ENCODE measurements at regions not wholly inside any gene's neighbourhood (a gene's known extent, or its start where the extent isn't known, plus 50 kb on each side); places are given as distances from the start of the nearest gene placed in this dataset.

DNA sequence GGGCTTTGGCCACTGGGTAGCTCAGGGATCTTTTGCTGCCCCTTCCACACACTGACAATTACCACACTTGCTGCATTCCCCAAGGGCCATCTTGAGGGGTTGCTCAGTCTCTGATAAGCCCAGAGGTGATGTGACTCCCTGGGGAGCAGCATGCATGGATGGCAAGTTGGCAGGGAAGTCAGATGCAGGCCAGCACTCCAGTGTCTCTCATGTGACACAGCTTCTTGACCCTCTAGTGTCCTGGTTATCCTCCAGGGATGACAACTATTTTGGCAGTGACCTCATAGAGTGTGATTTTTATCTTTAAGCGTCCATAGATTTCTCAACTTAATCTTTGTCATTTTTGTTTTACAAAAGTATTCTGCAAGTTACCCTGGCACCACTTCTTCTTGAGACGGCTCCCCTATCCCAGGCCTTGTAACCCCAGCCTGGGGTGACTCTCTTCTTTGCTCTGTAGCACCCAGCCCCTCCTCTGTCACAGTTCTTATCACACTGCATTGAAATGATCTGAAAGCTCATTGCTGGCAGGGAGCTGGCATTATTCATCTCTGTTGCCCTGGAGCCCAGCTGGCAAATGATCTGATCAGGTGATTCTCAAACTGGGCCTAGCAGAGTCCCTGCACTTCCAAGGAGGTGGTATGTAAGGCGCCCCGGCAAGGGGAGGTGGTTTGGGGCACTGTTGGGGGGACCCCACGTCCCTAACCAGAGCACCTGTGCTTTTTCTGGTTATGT lies 72.6 kb downstream of the TENT5C start:
- no peaks in the 10 kb centered on the region for H3K9me3 ChIP-seq (ENCODE audit: control insufficient read depth in 1 of 2, low read length in 2 of 2)
- no peak overlapping the region for H3K9ac ChIP-seq (ENCODE audit: low read depth in 1 of 2, low read length in 2 of 2)
- no peaks in the 10 kb centered on the region for H3K27me3 ChIP-seq (ENCODE audit: control insufficient read depth in 1 of 2, insufficient read depth in 2 of 2, low read length in 2 of 2)
- peaks cover 5 to 14% of the 10 kb centered on the region in 2 donors for H3K4me1 ChIP-seq (ENCODE audit: control insufficient read depth in 1 of 2, insufficient read depth in 2 of 2, low read length in 2 of 2)
- no peak overlapping the region for H3K4me3 ChIP-seq (ENCODE audit: low read depth in 1 of 2, low read length in 2 of 2)
- H3K27ac ChIP-seq (ENCODE audit: low read depth, low read length) = no peak overlapping the region
- H3K36me3 ChIP-seq (ENCODE audit: control insufficient read depth in 1 of 2, insufficient read depth in 2 of 2, low read length in 2 of 2) = no peaks in the 10 kb centered on the region

DNA sequence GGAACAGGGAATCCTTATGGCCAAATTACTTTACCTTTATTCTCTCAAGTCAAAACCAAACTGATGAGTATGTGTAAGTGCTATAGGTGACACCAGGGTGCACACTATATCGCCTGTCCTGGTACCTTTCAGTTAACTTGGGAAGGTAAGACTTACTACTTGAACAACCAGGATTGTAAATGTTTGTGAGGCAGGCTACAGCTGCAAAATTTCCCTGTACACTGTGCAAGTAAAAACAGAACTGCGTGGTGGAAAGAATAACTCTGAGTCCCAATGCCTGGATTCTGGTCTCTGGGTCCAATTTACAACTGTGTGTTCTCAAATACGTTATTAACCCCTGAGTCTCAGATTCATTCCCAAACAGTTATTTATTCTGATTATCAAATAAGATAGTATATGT lies 73.5 kb downstream of the TENT5C start:
- no peak overlapping the region for H3K9ac ChIP-seq (ENCODE audit: low read depth in 1 of 2, low read length in 2 of 2)
- H3K27me3 ChIP-seq (ENCODE audit: control insufficient read depth in 1 of 2, insufficient read depth in 2 of 2, low read length in 2 of 2) = no peaks in the 10 kb centered on the region
- no peak overlapping the region for H3K4me3 ChIP-seq (ENCODE audit: low read depth in 1 of 2, low read length in 2 of 2)
- no peaks in the 10 kb centered on the region for H3K9me3 ChIP-seq (ENCODE audit: control insufficient read depth in 1 of 2, low read length in 2 of 2)
- H3K36me3 ChIP-seq (ENCODE audit: control insufficient read depth in 1 of 2, insufficient read depth in 2 of 2, low read length in 2 of 2) = no peaks in the 10 kb centered on the region
- no peak overlapping the region for H3K27ac ChIP-seq (ENCODE audit: low read depth, low read length)
- H3K4me1 ChIP-seq (ENCODE audit: control insufficient read depth in 1 of 2, insufficient read depth in 2 of 2, low read length in 2 of 2) = peaks cover 5 to 14% of the 10 kb centered on the region in 2 donors

DNA sequence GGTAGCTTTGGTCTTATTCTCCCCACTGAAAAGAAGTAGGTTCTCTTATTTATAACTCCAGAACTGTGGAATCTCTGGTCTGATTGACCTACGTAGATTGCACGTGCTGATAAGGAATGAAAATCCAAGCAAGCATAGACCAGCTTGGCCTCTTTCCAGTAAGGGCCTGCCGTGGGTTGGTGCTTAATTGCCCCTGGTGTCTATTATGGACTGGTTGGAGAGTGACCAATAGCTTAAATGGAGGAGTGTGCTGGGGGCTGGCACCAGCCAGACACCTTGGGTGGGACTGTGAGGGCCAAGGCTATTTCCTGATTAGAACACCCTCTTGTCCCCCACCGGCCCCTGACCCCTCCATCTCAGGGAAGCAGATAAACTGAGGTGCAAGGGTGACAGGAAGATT lies 74.0 kb downstream of the TENT5C start:
- no peak overlapping the region for H3K4me3 ChIP-seq (ENCODE audit: low read depth in 1 of 2, low read length in 2 of 2)
- H3K36me3 ChIP-seq (ENCODE audit: control insufficient read depth in 1 of 2, insufficient read depth in 2 of 2, low read length in 2 of 2) = no peaks in the 10 kb centered on the region
- peaks cover 5 to 12% of the 10 kb centered on the region in 2 donors for H3K4me1 ChIP-seq (ENCODE audit: control insufficient read depth in 1 of 2, insufficient read depth in 2 of 2, low read length in 2 of 2)
- no peak overlapping the region for H3K9ac ChIP-seq (ENCODE audit: low read depth in 1 of 2, low read length in 2 of 2)
- no peak overlapping the region for H3K27ac ChIP-seq (ENCODE audit: low read depth, low read length)
- H3K27me3 ChIP-seq (ENCODE audit: control insufficient read depth in 1 of 2, insufficient read depth in 2 of 2, low read length in 2 of 2) = no peaks in the 10 kb centered on the region
- H3K9me3 ChIP-seq (ENCODE audit: control insufficient read depth in 1 of 2, low read length in 2 of 2) = no peaks in the 10 kb centered on the region

DNA sequence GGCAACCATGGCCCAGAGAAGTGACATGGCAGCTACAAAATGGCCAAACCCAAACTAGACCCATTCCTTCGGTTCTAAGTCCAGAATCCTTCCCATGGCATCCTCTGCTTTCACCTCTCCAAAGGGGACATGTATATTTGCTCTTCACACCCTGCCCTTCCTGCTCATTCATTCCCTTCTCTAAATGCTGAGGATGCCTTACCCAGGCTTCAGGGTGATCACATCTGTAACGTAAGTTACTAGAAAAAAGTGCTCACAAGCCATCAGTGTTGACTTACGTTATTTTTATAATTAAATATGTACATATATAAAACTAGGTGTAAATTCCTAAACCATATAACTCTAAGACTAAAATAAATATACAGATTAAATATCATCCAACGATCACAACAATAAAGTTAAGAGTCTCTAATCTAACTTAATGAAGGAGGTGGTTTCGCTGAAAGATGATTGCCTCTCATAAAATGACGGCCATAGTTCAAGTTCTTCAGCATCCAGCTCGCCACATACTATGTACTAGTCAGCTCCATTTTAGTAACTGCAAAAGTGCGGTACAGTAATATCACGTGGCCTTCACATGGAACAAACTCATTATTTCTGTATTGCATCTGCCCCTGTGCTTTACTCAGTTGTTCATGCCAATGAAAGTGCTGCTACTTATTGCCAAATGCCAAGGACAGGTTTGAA lies 74.6 kb downstream of the TENT5C start:
- Histone ChIP-seq H3K4me3 (ENCODE audit: low read depth in 1 of 2, low read length in 2 of 2) (no peak overlapping the region), H3K27ac (ENCODE audit: low read depth, low read length) (no peak overlapping the region), H3K27me3 (ENCODE audit: control insufficient read depth in 1 of 2, insufficient read depth in 2 of 2, low read length in 2 of 2) (no peaks in the 10 kb centered on the region), H3K9me3 (ENCODE audit: control insufficient read depth in 1 of 2, low read length in 2 of 2) (no peaks in the 10 kb centered on the region), H3K4me1 (ENCODE audit: control insufficient read depth in 1 of 2, insufficient read depth in 2 of 2, low read length in 2 of 2) (peaks cover 3 to 9% of the 10 kb centered on the region in 2 donors), H3K36me3 (ENCODE audit: control insufficient read depth in 1 of 2, insufficient read depth in 2 of 2, low read length in 2 of 2) (no peaks in the 10 kb centered on the region), H3K9ac (ENCODE audit: low read depth in 1 of 2, low read length in 2 of 2) (no peak overlapping the region)

DNA sequence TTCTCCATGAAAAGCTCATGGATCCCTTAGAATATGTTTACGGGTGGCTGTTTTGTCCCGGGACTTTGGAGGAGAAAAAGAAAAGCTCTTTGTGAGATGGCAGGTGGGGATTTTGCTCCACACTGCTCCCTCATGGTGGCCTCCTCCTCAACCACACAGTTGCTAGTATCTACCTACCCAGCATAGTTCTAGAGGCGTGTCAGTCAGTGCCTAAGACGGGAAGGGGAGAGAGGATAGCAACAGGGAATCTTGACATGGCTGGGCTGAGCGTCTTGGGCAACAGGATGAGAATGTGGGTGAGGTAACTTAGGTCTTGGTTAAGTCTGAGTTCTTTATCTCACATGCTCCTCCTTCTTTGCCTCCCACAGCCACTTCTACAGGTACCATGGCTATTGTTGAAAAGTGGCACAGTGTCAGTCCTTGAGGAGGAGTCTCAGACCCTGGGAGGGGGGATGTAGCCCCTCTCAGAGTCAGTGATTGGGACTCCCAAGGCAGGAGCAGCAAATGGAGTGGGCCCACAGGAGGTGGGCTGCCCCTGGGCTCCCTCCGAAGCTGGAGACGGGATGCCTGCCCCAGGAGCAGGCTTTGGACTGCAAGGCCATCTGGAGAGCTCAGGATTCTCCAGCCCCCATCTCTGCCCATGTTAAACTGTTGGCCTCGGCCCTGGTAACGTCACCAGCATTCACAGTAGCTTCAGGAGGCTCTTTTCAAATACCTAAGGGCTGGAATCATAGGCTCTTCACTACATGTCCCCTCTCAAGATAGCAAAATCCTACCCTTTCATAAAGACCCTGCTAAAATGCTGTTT lies 75.4 kb downstream of the TENT5C start:
- Histone ChIP-seq H3K27me3 (ENCODE audit: control insufficient read depth in 1 of 2, insufficient read depth in 2 of 2, low read length in 2 of 2) (no peaks in the 10 kb centered on the region), H3K36me3 (ENCODE audit: control insufficient read depth in 1 of 2, insufficient read depth in 2 of 2, low read length in 2 of 2) (no peaks in the 10 kb centered on the region), H3K4me1 (ENCODE audit: control insufficient read depth in 1 of 2, insufficient read depth in 2 of 2, low read length in 2 of 2) (peaks cover 3 to 8% of the 10 kb centered on the region in 2 donors), H3K9me3 (ENCODE audit: control insufficient read depth in 1 of 2, low read length in 2 of 2) (no peaks in the 10 kb centered on the region), H3K9ac (ENCODE audit: low read depth in 1 of 2, low read length in 2 of 2) (no peak overlapping the region), H3K4me3 (ENCODE audit: low read depth in 1 of 2, low read length in 2 of 2) (no peak overlapping the region), H3K27ac (ENCODE audit: low read depth, low read length) (no peak overlapping the region)

DNA sequence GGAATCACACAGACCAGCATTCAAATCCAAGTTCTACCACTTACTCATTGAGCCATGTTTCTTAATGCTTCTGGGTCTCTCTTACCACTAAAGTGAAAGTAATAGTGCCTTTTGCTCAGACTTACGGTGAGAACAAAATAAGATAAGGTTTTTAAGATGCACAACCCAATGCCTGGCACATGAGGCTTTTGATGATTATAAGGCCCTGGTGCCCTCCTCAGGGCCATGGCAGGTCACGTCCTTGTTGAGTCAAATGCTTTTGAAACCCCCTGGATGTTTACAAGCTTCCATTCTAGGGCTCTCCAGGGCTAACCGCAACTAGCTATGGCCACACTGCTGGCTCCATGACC lies 76.0 kb downstream of the TENT5C start:
- Histone ChIP-seq H3K27ac (ENCODE audit: low read depth, low read length) (no peak overlapping the region), H3K36me3 (ENCODE audit: control insufficient read depth in 1 of 2, insufficient read depth in 2 of 2, low read length in 2 of 2) (no peaks in the 10 kb centered on the region), H3K27me3 (ENCODE audit: control insufficient read depth in 1 of 2, insufficient read depth in 2 of 2, low read length in 2 of 2) (no peaks in the 10 kb centered on the region), H3K9ac (ENCODE audit: low read depth in 1 of 2, low read length in 2 of 2) (no peak overlapping the region), H3K4me3 (ENCODE audit: low read depth in 1 of 2, low read length in 2 of 2) (no peak overlapping the region), H3K9me3 (ENCODE audit: control insufficient read depth in 1 of 2, low read length in 2 of 2) (no peaks in the 10 kb centered on the region), H3K4me1 (ENCODE audit: control insufficient read depth in 1 of 2, insufficient read depth in 2 of 2, low read length in 2 of 2) (peaks cover 2 to 3% of the 10 kb centered on the region in 2 donors)

DNA sequence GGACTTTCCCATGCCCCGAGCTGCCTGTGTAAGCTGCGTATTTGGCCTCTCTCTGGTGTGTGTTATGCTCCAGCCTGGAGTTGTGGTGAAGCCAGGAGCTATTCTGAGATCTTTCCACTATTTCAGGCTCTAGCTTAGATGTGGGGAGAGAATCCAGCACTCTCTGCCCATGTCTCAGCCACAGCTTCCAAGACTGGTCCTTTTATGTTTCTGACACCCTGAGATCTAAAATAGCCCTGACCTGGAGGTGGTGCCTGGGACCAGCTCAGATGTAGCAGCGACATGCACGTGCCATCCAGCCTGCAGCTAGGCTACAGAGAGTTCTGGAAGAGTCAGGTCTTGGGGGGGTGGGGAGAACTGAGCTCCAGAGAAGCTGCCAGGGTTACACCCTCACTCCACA lies 76.5 kb downstream of the TENT5C start:
- Histone ChIP-seq H3K9me3 (ENCODE audit: control insufficient read depth in 1 of 2, low read length in 2 of 2) (no peaks in the 10 kb centered on the region), H3K4me3 (ENCODE audit: low read depth in 1 of 2, low read length in 2 of 2) (no peak overlapping the region), H3K27ac (ENCODE audit: low read depth, low read length) (no peak overlapping the region), H3K4me1 (ENCODE audit: control insufficient read depth in 1 of 2, insufficient read depth in 2 of 2, low read length in 2 of 2) (peaks cover 0 to 3% of the 10 kb centered on the region in 2 donors), H3K36me3 (ENCODE audit: control insufficient read depth in 1 of 2, insufficient read depth in 2 of 2, low read length in 2 of 2) (no peaks in the 10 kb centered on the region), H3K9ac (ENCODE audit: low read depth in 1 of 2, low read length in 2 of 2) (no peak overlapping the region), H3K27me3 (ENCODE audit: control insufficient read depth in 1 of 2, insufficient read depth in 2 of 2, low read length in 2 of 2) (no peaks in the 10 kb centered on the region)

DNA sequence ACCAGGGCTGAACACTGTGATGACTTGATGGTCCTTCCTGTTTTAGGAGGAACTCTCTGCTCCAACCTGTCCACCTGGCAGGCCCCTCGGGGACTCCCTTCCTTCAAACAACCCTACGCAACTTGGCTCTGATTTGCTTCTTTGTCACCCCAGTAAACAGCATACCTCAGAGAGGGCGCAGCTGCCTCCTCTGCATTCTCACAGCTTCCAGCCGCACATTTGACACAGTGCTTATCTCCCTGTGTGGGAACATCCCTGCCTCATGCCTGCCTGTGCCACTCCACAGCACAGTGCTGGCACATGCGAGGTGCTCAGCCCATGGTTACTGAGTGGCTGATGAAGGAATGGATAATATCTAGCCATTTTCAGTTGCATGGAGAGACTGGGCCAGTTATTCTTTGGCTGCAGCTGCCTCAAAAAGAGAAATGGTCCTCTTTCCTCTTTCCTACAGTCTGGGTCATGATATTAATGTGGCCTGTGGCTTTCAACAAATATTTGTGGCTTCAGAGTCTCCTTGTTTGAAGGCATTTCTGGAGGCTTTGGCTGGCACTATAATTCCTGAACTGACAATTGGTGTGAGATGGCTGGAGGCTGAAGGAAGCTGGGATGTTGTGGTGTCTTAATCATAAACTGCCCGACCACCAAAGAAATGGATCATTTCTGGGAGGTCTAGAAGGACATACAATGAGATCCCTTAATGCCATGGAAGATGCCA lies 77.9 kb downstream of the TENT5C start:
- H3K36me3 ChIP-seq (ENCODE audit: control insufficient read depth in 1 of 2, insufficient read depth in 2 of 2, low read length in 2 of 2) = no peaks in the 10 kb centered on the region
- H3K27me3 ChIP-seq (ENCODE audit: control insufficient read depth in 1 of 2, insufficient read depth in 2 of 2, low read length in 2 of 2) = no peaks in the 10 kb centered on the region
- H3K27ac ChIP-seq (ENCODE audit: low read depth, low read length) = no peak overlapping the region
- peaks cover 0 to 3% of the 10 kb centered on the region in 2 donors for H3K4me1 ChIP-seq (ENCODE audit: control insufficient read depth in 1 of 2, insufficient read depth in 2 of 2, low read length in 2 of 2)
- no peak overlapping the region for H3K4me3 ChIP-seq (ENCODE audit: low read depth in 1 of 2, low read length in 2 of 2)
- H3K9me3 ChIP-seq (ENCODE audit: control insufficient read depth in 1 of 2, low read length in 2 of 2) = no peaks in the 10 kb centered on the region
- H3K9ac ChIP-seq (ENCODE audit: low read depth in 1 of 2, low read length in 2 of 2) = no peak overlapping the region

DNA sequence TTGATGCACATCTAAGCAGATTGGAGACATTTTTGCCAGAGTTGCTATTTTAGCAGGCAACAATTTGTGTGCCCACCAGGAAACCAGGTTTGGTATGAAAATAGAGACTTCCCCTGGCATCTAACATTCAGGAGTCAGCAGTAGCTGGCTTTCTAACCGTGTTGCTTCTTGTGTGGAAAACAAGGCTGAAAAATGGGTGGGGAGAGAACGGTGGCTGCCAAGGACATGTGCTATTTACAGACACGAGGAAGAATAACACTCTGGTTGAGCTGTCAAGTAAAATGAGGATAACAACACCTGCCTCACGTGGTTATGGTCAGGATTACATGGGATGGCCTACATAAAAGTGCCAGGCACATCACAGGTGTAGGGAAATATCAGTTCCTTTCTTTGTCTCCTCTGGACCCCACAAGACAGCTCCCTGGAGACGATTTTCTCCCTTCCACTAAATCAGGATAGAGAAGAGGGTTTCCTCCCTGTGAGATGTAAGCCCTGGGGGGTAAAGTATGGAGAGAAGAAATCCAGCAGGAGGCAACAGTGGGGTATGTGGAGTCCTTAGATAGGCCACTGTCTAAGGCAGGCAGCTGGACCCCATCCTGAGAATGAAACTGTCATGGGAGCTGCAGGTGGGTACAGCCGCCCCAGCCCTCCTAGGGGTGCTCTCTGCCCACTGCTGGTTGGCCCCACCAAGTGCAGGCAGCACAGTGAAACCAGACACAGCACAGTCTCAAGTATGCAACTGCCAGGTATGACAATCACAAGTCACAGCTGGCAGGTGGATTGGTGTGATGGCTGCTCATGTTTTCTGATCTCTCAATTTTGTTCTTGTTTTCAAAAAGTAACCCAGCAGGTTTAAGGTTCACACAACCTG lies 80.3 kb downstream of the TENT5C start:
- Histone ChIP-seq H3K4me1 (ENCODE audit: control insufficient read depth in 1 of 2, insufficient read depth in 2 of 2, low read length in 2 of 2) (no peaks in the 10 kb centered on the region), H3K36me3 (ENCODE audit: control insufficient read depth in 1 of 2, insufficient read depth in 2 of 2, low read length in 2 of 2) (no peaks in the 10 kb centered on the region), H3K27ac (ENCODE audit: low read depth, low read length) (no peak overlapping the region), H3K4me3 (ENCODE audit: low read depth in 1 of 2, low read length in 2 of 2) (no peak overlapping the region), H3K27me3 (ENCODE audit: control insufficient read depth in 1 of 2, insufficient read depth in 2 of 2, low read length in 2 of 2) (peaks cover under 1 to 15% of the 10 kb centered on the region in 2 donors), H3K9me3 (ENCODE audit: control insufficient read depth in 1 of 2, low read length in 2 of 2) (no peaks in the 10 kb centered on the region), H3K9ac (ENCODE audit: low read depth in 1 of 2, low read length in 2 of 2) (no peak overlapping the region)
